ENCODE measurements at regions not wholly inside any gene's neighbourhood (a gene's known extent, or its start where the extent isn't known, plus 50 kb on each side); places are given as distances from the start of the nearest gene placed in this dataset.

DNA sequence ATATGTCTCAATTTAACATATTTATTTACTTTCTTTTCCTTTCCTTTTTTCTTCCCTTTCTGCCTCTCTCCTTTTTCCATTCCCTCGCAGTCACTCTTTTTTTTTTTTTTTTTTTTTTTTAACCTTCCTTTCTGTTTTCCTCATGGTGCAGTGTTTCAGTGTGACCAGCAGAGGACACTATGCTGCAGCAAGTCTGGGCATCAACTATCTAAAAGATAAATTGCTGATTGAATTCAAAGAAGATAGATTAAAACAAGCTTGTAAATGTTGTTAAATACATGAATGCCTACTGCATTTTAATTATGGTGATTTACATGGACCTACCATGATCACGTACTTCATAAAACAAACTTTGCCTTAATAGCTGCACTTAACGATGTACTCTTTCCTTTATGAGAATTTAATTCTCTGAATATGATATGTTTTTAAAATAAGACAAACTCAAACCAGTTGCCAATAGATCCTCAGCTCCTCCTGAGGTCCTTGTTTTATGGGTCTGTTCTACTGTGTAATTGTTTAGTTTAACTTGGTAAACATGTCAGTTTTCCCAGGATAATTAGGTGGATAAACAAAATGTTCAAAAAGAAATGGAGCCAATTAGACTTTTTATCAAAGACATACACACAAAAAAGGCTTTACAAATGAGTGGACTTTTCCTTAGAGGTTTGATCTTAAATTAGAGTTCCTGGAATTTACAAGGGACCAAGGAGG is 101.0 kb upstream of the AGR3 start:
- no peak overlapping the region for H3K27ac ChIP-seq
- H3K4me3 ChIP-seq (ENCODE audit: low read depth, low read length): no peak overlapping the region
- TF ChIP-seq, protein P1, sequence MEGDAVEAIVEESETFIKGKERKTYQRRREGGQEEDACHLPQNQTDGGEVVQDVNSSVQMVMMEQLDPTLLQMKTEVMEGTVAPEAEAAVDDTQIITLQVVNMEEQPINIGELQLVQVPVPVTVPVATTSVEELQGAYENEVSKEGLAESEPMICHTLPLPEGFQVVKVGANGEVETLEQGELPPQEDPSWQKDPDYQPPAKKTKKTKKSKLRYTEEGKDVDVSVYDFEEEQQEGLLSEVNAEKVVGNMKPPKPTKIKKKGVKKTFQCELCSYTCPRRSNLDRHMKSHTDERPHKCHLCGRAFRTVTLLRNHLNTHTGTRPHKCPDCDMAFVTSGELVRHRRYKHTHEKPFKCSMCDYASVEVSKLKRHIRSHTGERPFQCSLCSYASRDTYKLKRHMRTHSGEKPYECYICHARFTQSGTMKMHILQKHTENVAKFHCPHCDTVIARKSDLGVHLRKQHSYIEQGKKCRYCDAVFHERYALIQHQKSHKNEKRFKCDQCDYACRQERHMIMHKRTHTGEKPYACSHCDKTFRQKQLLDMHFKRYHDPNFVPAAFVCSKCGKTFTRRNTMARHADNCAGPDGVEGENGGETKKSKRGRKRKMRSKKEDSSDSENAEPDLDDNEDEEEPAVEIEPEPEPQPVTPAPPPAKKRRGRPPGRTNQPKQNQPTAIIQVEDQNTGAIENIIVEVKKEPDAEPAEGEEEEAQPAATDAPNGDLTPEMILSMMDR (IDR thresholded peaks at IDR 0.05; ENCODE audit: low read depth, low read length, missing control alignments): peak; percentile 90
- H3K27me3 ChIP-seq (replicated peaks): no peaks in the 10 kb centered on the region
- in situ Hi-C loops (cut with HindIII; ENCODE audit: low pct_ligation_motif_present, low sequenced_read_pairs): loop anchor here (25.0 kb wide), 1 partner anchor 680 kb away; no protein-coding TSS in a partner anchor
- H3K36me3 ChIP-seq (replicated peaks): no peaks in the 10 kb centered on the region
- DNase-seq: peak; percentile 16

DNA sequence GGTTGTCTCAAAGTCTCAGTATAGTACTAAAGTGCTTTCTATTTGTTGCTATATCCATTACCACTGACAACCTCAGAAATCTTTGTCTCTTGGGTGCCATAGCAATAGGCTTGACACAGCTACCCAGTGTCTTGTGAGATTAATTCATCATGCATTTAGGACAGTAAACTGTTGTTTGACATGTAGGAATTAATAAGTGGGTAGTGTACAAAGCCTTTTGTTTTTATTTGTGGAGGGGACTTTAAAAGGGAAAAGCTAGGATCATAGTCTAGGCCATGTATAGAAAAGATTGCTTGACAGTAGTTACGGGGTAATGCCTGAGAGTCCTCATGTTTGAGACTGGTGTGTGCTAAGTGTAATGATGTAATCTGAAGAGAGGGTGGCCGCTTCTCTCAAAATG is 102.6 kb upstream of the AGR3 start:
- TF ChIP-seq, protein P1 (IDR thresholded peaks at IDR 0.05; ENCODE audit: low read depth, low read length, missing control alignments): no peak
- DNase-seq: no peak
- H3K36me3 ChIP-seq (replicated peaks): no peaks in the 10 kb centered on the region
- no peak overlapping the region for H3K4me3 ChIP-seq (ENCODE audit: low read depth, low read length)
- in situ Hi-C loops (cut with HindIII; ENCODE audit: low pct_ligation_motif_present, low sequenced_read_pairs): loop anchor here (25.0 kb wide), 1 partner anchor 678 kb away; no protein-coding TSS in a partner anchor
- no peak overlapping the region for H3K27ac ChIP-seq
- no peaks in the 10 kb centered on the region for H3K27me3 ChIP-seq (replicated peaks)

DNA sequence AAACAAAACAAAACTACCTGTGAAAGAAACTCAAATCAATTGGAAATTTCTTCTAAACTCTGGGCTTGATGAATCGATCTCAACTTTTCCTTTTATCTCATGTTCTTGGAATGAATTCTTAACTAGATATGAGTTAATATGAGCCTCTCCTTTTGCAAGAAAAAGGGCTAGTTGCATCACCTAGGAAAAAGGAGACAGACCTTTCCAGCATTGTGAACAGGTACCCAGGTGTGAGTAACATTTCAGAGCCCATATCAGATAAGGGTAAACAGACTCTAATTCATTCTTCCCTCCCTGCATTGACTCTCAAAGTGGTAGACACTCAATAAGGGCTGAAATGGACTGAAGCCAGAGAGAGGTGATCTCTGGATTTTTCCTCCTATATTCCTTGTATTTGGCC is 103.8 kb upstream of the AGR3 start:
- TF ChIP-seq, protein P1 (IDR thresholded peaks at IDR 0.05; ENCODE audit: low read depth, low read length, missing control alignments): no peak
- no peak overlapping the region for H3K27ac ChIP-seq
- H3K36me3 ChIP-seq (replicated peaks): no peaks in the 10 kb centered on the region
- H3K27me3 ChIP-seq (replicated peaks): no peaks in the 10 kb centered on the region
- no peak overlapping the region for H3K4me3 ChIP-seq (ENCODE audit: low read depth, low read length)
- in situ Hi-C loops (cut with HindIII; ENCODE audit: low pct_ligation_motif_present, low sequenced_read_pairs): loop anchor here (25.0 kb wide), 1 partner anchor 677 kb away; no protein-coding TSS in a partner anchor
- no peak for DNase-seq

GRCh38 chr7:16986755-16987154 is 105.0 kb upstream of the AGR3 start:
- DNase-seq: no peak
- in situ Hi-C loops (cut with HindIII; ENCODE audit: low pct_ligation_motif_present, low sequenced_read_pairs): loop anchor here (25.0 kb wide), 1 partner anchor 676 kb away; no protein-coding TSS in a partner anchor
- Histone ChIP-seq H3K36me3 (replicated peaks) (no peaks in the 10 kb centered on the region), H3K4me3 (ENCODE audit: low read depth, low read length) (no peak overlapping the region), H3K27ac (no peak overlapping the region), H3K27me3 (replicated peaks) (no peaks in the 10 kb centered on the region)
- TF ChIP-seq, protein P1 (IDR thresholded peaks at IDR 0.05; ENCODE audit: low read depth, low read length, missing control alignments): no peak

GRCh38 chr7:16989811-16990413 is 108.1 kb upstream of the AGR3 start:
- in situ Hi-C loops (cut with HindIII; ENCODE audit: low pct_ligation_motif_present, low sequenced_read_pairs): loop anchor here (25.0 kb wide), 1 partner anchor 672 kb away; no protein-coding TSS in a partner anchor
- TF ChIP-seq, protein P1 (IDR thresholded peaks at IDR 0.05; ENCODE audit: low read depth, low read length, missing control alignments): no peak
- H3K4me3 ChIP-seq (ENCODE audit: low read depth, low read length): peak overlapping the region; percentile 26
- H3K36me3 ChIP-seq (replicated peaks): no peaks in the 10 kb centered on the region
- no peak overlapping the region for H3K27ac ChIP-seq
- DNase-seq: peak; percentile 62
- H3K27me3 ChIP-seq (replicated peaks): no peaks in the 10 kb centered on the region

Measured in brain microvascular endothelial cell (primary cell).